A549 (cell line): ENCODE measurements at regions not wholly inside any gene's neighbourhood (a gene's known extent, or its start where the extent isn't known, plus 50 kb on each side); places are given as distances from the start of the nearest gene placed in this dataset.
A peak's percentile ranks its signal among the peaks of the same experiment; 100 is the strongest.

Experiments
- ATAC-seq, 2 experiments: fragments of 200-7000 bp in 1 of 2; fragments of >200 bp in 1 of 2; cut with Nextera tagmentation in 1 of 2; cut with Tn5 transposase in 1 of 2; 3 replicates each; pipeline versions ENCODE4 v1.8.0 to v1.9.1; 2018 to 2020; ENCODE audit warnings: mild to moderate bottlenecking in 1 of 2, moderate library complexity in 1 of 2
- CTCF ChIA-PET: fragments of 300-600 bp; sonication (Branson Sonifier 250); formaldehyde crosslinking; extraction: SDS; loops from one replicate; lab custom pipeline; 2021; ENCODE audit warnings: antibody characterized with exemption, inconsistent platforms; lab: Yijun Ruan, JAX
- POLR2A ChIA-PET: fragments of 350-600 bp; formaldehyde crosslinking; extraction: SDS; loops from one replicate; lab custom pipeline; 2021; ENCODE audit warnings: antibody characterized with exemption, inconsistent platforms; lab: Yijun Ruan, JAX
- DNase-seq, 2 experiments: peaks; one replicate each; pipeline versions ENCODE4 v3.0.0 to v3.0.0-alpha.2; 2011 to 2016; ENCODE audit warnings: low read depth in 1 of 2, low spot score in 1 of 2
- FAIRE-seq: peaks from 2 replicates; lab custom pipeline; 2011; peaks lifted over from hg19 to GRCh38; lab: Jason Lieb, UNC
- H3K27ac ChIP-seq, 2 experiments: fragments of >200 bp; sonication (Bioruptor Twin); formaldehyde crosslinking; 3 replicates each; pipeline ENCODE4 v1.5.1; 2016 to 2017
- H3K4me1 ChIP-seq: fragments of >200 bp; sonication (Bioruptor Twin); formaldehyde crosslinking; 3 replicates; pipeline ENCODE4 v1.6.1; 2016
- H3K4me2 ChIP-seq: fragments of >200 bp; sonication (Bioruptor Twin); formaldehyde crosslinking; 3 replicates; pipeline ENCODE4 v1.6.1; 2016
- H3K4me3 ChIP-seq: fragments of >200 bp; sonication (Bioruptor Twin); formaldehyde crosslinking; 3 replicates; pipeline ENCODE4 v1.5.1; 2016
- H3K9me3 ChIP-seq: fragments of >200 bp; sonication (Bioruptor Twin); formaldehyde crosslinking; 3 replicates; pipeline ENCODE4 v1.6.1; 2016
- BHLHE40 ChIP-seq: IDR thresholded peaks from 2 replicates; pipeline ENCODE4 v1.6.1; 2012; ENCODE audit warnings: low read depth, low read length, inconsistent platforms
- CEBPB ChIP-seq, 2 experiments: fragments of >200 bp in 1 of 2; sonication (Bioruptor Twin) in 1 of 2; formaldehyde crosslinking in 1 of 2; IDR thresholded peaks; 2 replicates each; pipeline ENCODE4 v1.6.1; 2012 to 2016
- CHD2 ChIP-seq: fragments of 150-350 bp; IDR thresholded peaks from 2 replicates; pipeline ENCODE4 v1.6.1; 2014; ENCODE audit warnings: low read length; ENCODE audit not compliant: partially characterized antibody
- CHD4 ChIP-seq: fragments of 200-600 bp; sonication (generic); IDR thresholded peaks from 2 replicates; pipeline ENCODE4 v1.6.1; 2016; ENCODE audit warnings: antibody characterized with exemption, mild to moderate bottlenecking, borderline replicate concordance
- EP300 ChIP-seq, 2 experiments: fragments of >200 bp; sonication (Bioruptor Twin); formaldehyde crosslinking; IDR thresholded peaks; 2 replicates in 1 of 2; 3 replicates in 1 of 2; pipeline ENCODE4 v1.6.1; 2016 to 2017
- ESRRA ChIP-seq: fragments of 150-350 bp; IDR thresholded peaks from 2 replicates; pipeline ENCODE4 v1.6.1; 2014; ENCODE audit warnings: mild to moderate bottlenecking, low read length, borderline replicate concordance
- FOXS1 ChIP-seq: fragments of 250-450 bp; sonication (Bioruptor Pico); IDR thresholded peaks from 2 replicates; pipeline ENCODE4 v1.5.0; 2020; ENCODE audit warnings: mild to moderate bottlenecking, moderate library complexity
- HOXA7 ChIP-seq: fragments of 250-450 bp; sonication (Bioruptor Pico); IDR thresholded peaks from 2 replicates; pipeline ENCODE4 v1.5.0; 2020; ENCODE audit warnings: mild to moderate bottlenecking, moderate library complexity
- JUNB ChIP-seq: fragments of >200 bp; sonication (Bioruptor Twin); formaldehyde crosslinking; IDR thresholded peaks from 2 replicates; pipeline ENCODE4 v1.6.1; 2016
- KDM5A ChIP-seq: fragments of 200-600 bp; sonication (generic); IDR thresholded peaks from 2 replicates; pipeline ENCODE4 v1.6.1; 2016; ENCODE audit warnings: antibody characterized with exemption, mild to moderate bottlenecking
- MAFK ChIP-seq: fragments of 450-650 bp; IDR thresholded peaks from 2 replicates; pipeline ENCODE4 v1.6.1; 2014; ENCODE audit not compliant: partially characterized antibody
- MAZ ChIP-seq: fragments of 150-350 bp; IDR thresholded peaks from 2 replicates; pipeline ENCODE4 v1.6.1; 2014; ENCODE audit warnings: antibody characterized with exemption, low read depth, low read length, borderline replicate concordance
- NFE2L2 ChIP-seq: fragments of 150-350 bp; conservative IDR thresholded peaks from 2 replicates; pipeline ENCODE4 v1.6.1; 2014; ENCODE audit warnings: low read length
- NPAS2 ChIP-seq: fragments of 250-450 bp; sonication (Bioruptor Pico); IDR thresholded peaks from 2 replicates; pipeline ENCODE4 v1.8.0; 2022; ENCODE audit warnings: mild to moderate bottlenecking, moderate library complexity, borderline replicate concordance
- POLR2AphosphoS2 ChIP-seq: conservative IDR thresholded peaks from 2 replicates; pipeline ENCODE4 v1.6.1; 2012; ENCODE audit warnings: low read length, improper control_type of control experiment, inconsistent platforms
- RAD21 ChIP-seq, 2 experiments: fragments of >200 bp in 1 of 2; sonication (Bioruptor Twin) in 1 of 2; formaldehyde crosslinking in 1 of 2; IDR thresholded peaks in 1 of 2; conservative IDR thresholded peaks in 1 of 2; 2 replicates in 1 of 2; 3 replicates in 1 of 2; pipeline ENCODE4 v1.6.1; 2012 to 2018; ENCODE audit warnings: inconsistent platforms in 1 of 2
- RCOR1 ChIP-seq: fragments of 150-350 bp; IDR thresholded peaks from 2 replicates; pipeline ENCODE4 v1.6.1; 2014; ENCODE audit warnings: antibody characterized with exemption, low read length, low read depth
- RNF2 ChIP-seq: fragments of 200-600 bp; sonication (generic); IDR thresholded peaks from 2 replicates; pipeline ENCODE4 v1.6.1; 2016; ENCODE audit warnings: low read depth, mild to moderate bottlenecking, antibody characterized with exemption, moderate library complexity, borderline replicate concordance
- SMC3 ChIP-seq: fragments of >200 bp; sonication (Bioruptor Twin); formaldehyde crosslinking; IDR thresholded peaks from 3 replicates; pipeline ENCODE4 v1.6.1; 2018; ENCODE audit warnings: inconsistent platforms
- SREBF2 ChIP-seq: fragments of 450-650 bp; IDR thresholded peaks from 2 replicates; pipeline ENCODE4 v1.6.1; 2014; ENCODE audit warnings: mild to moderate bottlenecking, moderate library complexity
- TP53 ChIP-seq: fragments of 250-450 bp; sonication (Bioruptor Pico); IDR thresholded peaks from 2 replicates; pipeline ENCODE4 v1.5.0; 2021; ENCODE audit warnings: mild to moderate bottlenecking, moderate library complexity
- ZC3H11A ChIP-seq: fragments of 450-650 bp; IDR thresholded peaks from 2 replicates; pipeline ENCODE4 v1.6.1; 2014; ENCODE audit warnings: antibody characterized with exemption, mild to moderate bottlenecking
- ZFP36 ChIP-seq: fragments of 450-650 bp; IDR thresholded peaks from 2 replicates; pipeline ENCODE4 v1.6.1; 2014; ENCODE audit warnings: borderline replicate concordance; ENCODE audit not compliant: partially characterized antibody
- ZSCAN20 ChIP-seq: fragments of 250-450 bp; sonication (Bioruptor Pico); IDR thresholded peaks from 2 replicates; pipeline ENCODE4 v1.8.0; 2022; ENCODE audit warnings: mild to moderate bottlenecking, moderate library complexity
- WGBS: methylation state at CpG from one replicate; pipeline ENCODE4 v1.1.6; 2017; ENCODE audit errors: missing lambda C conversion rate; 5-methylcytosine and 5-hydroxymethylcytosine counted together
- TF ChIP-seq, protein P1 (sequence below): fragments of >200 bp; sonication (Bioruptor Twin); formaldehyde crosslinking; IDR thresholded peaks from 2 replicates; pipeline ENCODE4 v1.6.1; 2016
- TF ChIP-seq, protein P2 (sequence below): fragments of 450-650 bp; IDR thresholded peaks from 2 replicates; pipeline ENCODE4 v1.6.1; 2014; ENCODE audit warnings: antibody characterized with exemption
- TF ChIP-seq, protein P3 (sequence below): fragments of 250-450 bp; sonication (Bioruptor Pico); IDR thresholded peaks from 2 replicates; pipeline ENCODE4 v1.5.0; 2021; ENCODE audit warnings: mild to moderate bottlenecking, moderate library complexity, borderline replicate concordance
- TF ChIP-seq, protein P4 (sequence below): fragments of >200 bp; sonication (Bioruptor Twin); formaldehyde crosslinking; IDR thresholded peaks from 3 replicates; pipeline ENCODE4 v1.6.1; 2016

GRCh38 chr5:52690236-52690768 is 97.4 kb upstream of the ITGA1 start:
- ChIA-PET POLR2A (interaction anchor here (1.1 kb wide), 1 partner anchor 109 kb away, joined by 3 read pairs; no protein-coding TSS in a partner anchor), CTCF (no interaction called here)
- Histone ChIP-seq H3K4me3 (no peak overlapping the region), H3K9me3 (no peaks in the 10 kb centered on the region), H3K4me1 (no peaks in the 10 kb centered on the region), H3K4me2 (no peak overlapping the region), H3K27ac (no peak overlapping the region)
- FAIRE-seq = no peak
- no peak for DNase-seq
- no peak for ATAC-seq
- 17% methylated on average over 2 of the region's 2 CpGs for WGBS
- no peak for TF ChIP-seq NFE2L2
- no peak for TF ChIP-seq RAD21 (conservative IDR thresholded peaks at IDR 0.05 in 1 of 2, IDR thresholded peaks at IDR 0.05 in 1 of 2)
- no peak for TF ChIP-seq CEBPB (IDR thresholded peaks at IDR 0.05)
- no peak for TF ChIP-seq JUNB
- TF ChIP-seq ZSCAN20 (CRISPR knock-in tag) = no peak
- TF ChIP-seq BHLHE40 = no peak

GRCh38 chr5:52692039-52692438 is 95.7 kb upstream of the ITGA1 start:
- H3K4me2 ChIP-seq = no peak overlapping the region
- no peak for FAIRE-seq

DNA sequence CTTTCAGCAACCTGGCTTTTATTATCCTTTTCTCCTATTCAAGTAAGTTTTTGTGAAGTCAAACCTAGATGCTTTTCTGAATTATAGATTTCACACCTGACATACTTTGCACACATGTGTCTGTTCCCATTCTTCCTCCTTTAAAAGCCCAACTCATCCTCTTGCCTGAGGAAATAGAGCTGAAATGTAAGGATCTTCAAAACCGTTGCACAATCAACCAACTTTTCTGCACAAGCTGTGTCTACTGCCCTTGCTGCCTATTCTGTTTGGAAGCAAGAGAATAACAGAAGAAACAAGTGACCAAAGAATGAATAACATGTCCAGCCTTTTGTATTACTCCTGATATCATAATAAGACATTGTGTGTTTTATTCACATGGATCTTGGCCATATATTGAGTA is 95.1 kb upstream of the ITGA1 start:
- 0% methylated on average over 1 of the region's 1 CpG for WGBS
- Histone ChIP-seq H3K4me3 (no peak overlapping the region), H3K27ac (no peak overlapping the region), H3K4me1 (no peaks in the 10 kb centered on the region), H3K4me2 (no peak overlapping the region), H3K9me3 (no peaks in the 10 kb centered on the region)
- POLR2A ChIA-PET = no interaction called here
- no peak for TF ChIP-seq HOXA7 (CRISPR knock-in tag)
- ATAC-seq (no peak), DNase-seq (no peak), FAIRE-seq (no peak)
- CTCF ChIA-PET = interaction anchor here (1.3 to 1.7 kb wide), 4 partner anchors 12 to 227 kb away, joined by 3 to 6 read pairs (median 4); no protein-coding TSS in a partner anchor

More at GRCh38 chr5:52692039-52692438, 95.7 kb upstream of the ITGA1 start:
- POLR2A ChIA-PET = no interaction called here
- Histone ChIP-seq H3K4me1 (no peaks in the 10 kb centered on the region), H3K4me3 (no peak overlapping the region), H3K27ac (no peak overlapping the region), H3K9me3 (no peaks in the 10 kb centered on the region)
- no peak for ATAC-seq
- no peak for DNase-seq
- TF ChIP-seq, protein P1, sequence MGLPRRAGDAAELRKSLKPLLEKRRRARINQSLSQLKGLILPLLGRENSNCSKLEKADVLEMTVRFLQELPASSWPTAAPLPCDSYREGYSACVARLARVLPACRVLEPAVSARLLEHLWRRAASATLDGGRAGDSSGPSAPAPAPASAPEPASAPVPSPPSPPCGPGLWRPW = no peak
- no peak for TF ChIP-seq CHD4
- no peak for TF ChIP-seq RCOR1
- TF ChIP-seq, protein P2, sequence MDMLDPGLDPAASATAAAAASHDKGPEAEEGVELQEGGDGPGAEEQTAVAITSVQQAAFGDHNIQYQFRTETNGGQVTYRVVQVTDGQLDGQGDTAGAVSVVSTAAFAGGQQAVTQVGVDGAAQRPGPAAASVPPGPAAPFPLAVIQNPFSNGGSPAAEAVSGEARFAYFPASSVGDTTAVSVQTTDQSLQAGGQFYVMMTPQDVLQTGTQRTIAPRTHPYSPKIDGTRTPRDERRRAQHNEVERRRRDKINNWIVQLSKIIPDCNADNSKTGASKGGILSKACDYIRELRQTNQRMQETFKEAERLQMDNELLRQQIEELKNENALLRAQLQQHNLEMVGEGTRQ = no peak
- TF ChIP-seq NPAS2 = no peak
- no peak for TF ChIP-seq MAZ
- CTCF ChIA-PET = interaction anchor here (1.3 kb wide), 1 partner anchor 11 kb away, joined by 3 read pairs; no protein-coding TSS in a partner anchor

DNA sequence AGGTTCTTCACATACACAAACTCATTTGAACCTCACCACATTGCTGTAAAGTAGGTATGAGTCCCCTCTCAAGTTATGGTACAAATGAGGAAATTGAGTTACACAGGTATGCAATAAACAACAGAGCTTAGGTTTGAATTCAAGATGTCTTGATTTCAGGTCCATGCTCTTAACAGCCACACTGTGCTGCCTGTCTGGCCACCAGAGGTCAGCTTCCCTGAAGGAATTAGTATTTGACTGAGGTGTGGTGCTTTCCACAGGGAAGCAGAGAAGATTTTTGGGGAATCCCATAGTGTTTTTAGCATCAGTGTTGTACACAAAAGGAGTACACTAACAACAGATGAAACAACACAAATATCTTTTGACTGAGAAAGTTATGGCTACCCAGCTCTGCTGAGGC is 94.4 kb upstream of the ITGA1 start:
- Histone ChIP-seq H3K27ac (no peak overlapping the region), H3K4me2 (no peak overlapping the region), H3K4me1 (no peaks in the 10 kb centered on the region), H3K9me3 (no peaks in the 10 kb centered on the region), H3K4me3 (no peak overlapping the region)
- ATAC-seq (peak; percentile 68 to 76; a peak in 5 of 6 replicates), FAIRE-seq (no peak), DNase-seq (peak in 1 of 2 experiments; percentile 42)
- ChIA-PET CTCF (interaction anchor here (1.3 to 1.7 kb wide), 5 partner anchors 11 to 226 kb away, joined by 3 to 6 read pairs (median 5); no protein-coding TSS in a partner anchor), POLR2A (no interaction called here)
- no peak for TF ChIP-seq ZC3H11A
- TF ChIP-seq MAFK = no peak
- TF ChIP-seq, protein P3, sequence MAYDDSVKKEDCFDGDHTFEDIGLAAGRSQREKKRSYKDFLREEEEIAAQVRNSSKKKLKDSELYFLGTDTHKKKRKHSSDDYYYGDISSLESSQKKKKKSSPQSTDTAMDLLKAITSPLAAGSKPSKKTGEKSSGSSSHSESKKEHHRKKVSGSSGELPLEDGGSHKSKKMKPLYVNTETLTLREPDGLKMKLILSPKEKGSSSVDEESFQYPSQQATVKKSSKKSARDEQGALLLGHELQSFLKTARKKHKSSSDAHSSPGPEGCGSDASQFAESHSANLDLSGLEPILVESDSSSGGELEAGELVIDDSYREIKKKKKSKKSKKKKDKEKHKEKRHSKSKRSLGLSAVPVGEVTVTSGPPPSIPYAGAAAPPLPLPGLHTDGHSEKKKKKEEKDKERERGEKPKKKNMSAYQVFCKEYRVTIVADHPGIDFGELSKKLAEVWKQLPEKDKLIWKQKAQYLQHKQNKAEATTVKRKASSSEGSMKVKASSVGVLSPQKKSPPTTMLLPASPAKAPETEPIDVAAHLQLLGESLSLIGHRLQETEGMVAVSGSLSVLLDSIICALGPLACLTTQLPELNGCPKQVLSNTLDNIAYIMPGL = no peak
- no peak for TF ChIP-seq CHD2
- no peak for TF ChIP-seq POLR2AphosphoS2
- TF ChIP-seq FOXS1 = no peak
- TF ChIP-seq RNF2 = no peak
- TF ChIP-seq TP53 = no peak
- no peak for TF ChIP-seq NPAS2
- TF ChIP-seq KDM5A = no peak
- TF ChIP-seq SMC3 = peak; percentile 36; the same call in 1 of the 3 replicates
- no peak for TF ChIP-seq ZSCAN20 (CRISPR knock-in tag)
- peak; percentile 28 to 41; a peak in 3 of 5 replicates for TF ChIP-seq RAD21 (conservative IDR thresholded peaks at IDR 0.05 in 1 of 2, IDR thresholded peaks at IDR 0.05 in 1 of 2)
- TF ChIP-seq EP300 (IDR thresholded peaks at IDR 0.05) = no peak
- TF ChIP-seq, protein P4, sequence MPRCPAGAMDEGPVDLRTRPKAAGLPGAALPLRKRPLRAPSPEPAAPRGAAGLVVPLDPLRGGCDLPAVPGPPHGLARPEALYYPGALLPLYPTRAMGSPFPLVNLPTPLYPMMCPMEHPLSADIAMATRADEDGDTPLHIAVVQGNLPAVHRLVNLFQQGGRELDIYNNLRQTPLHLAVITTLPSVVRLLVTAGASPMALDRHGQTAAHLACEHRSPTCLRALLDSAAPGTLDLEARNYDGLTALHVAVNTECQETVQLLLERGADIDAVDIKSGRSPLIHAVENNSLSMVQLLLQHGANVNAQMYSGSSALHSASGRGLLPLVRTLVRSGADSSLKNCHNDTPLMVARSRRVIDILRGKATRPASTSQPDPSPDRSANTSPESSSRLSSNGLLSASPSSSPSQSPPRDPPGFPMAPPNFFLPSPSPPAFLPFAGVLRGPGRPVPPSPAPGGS = no peak
- no peak for TF ChIP-seq NFE2L2
- no peak for TF ChIP-seq SREBF2
- no peak for TF ChIP-seq ESRRA
- TF ChIP-seq ZFP36 = no peak
